HL-60 (cell line): ENCODE measurements at regions not wholly inside any gene's neighbourhood (a gene's known extent, or its start where the extent isn't known, plus 50 kb on each side); places are given as distances from the start of the nearest gene placed in this dataset.

Source experiments
- GABPA ChIP-seq: IDR thresholded peaks from 2 replicates; pipeline ENCODE4 v1.6.1; 2012; ENCODE audit warnings: low read depth
- POLR2AphosphoS5 ChIP-seq: IDR thresholded peaks from 2 replicates; pipeline ENCODE4 v1.6.1; 2012; ENCODE audit warnings: low read depth
- REST ChIP-seq: IDR thresholded peaks from 2 replicates; pipeline ENCODE4 v1.6.1; 2012; ENCODE audit warnings: low read depth; ENCODE audit not compliant: insufficient replicate concordance
- SPI1 ChIP-seq: IDR thresholded peaks from 2 replicates; pipeline ENCODE4 v1.6.1; 2012; ENCODE audit warnings: low read depth, mild to moderate bottlenecking, borderline replicate concordance
- TF ChIP-seq, protein P1 (sequence below): IDR thresholded peaks from one replicate; pipeline ENCODE4 v1.5.1; 2011; ENCODE audit warnings: low read length, control low read depth, inconsistent platforms; ENCODE audit not compliant: insufficient read depth

GRCh38 chr22:44413211-44413610 lies 84.8 kb downstream of the RTL6 start:
- TF ChIP-seq REST (no peak), POLR2AphosphoS5 (no peak), GABPA (no peak), SPI1 (no peak)
- TF ChIP-seq, protein P1, sequence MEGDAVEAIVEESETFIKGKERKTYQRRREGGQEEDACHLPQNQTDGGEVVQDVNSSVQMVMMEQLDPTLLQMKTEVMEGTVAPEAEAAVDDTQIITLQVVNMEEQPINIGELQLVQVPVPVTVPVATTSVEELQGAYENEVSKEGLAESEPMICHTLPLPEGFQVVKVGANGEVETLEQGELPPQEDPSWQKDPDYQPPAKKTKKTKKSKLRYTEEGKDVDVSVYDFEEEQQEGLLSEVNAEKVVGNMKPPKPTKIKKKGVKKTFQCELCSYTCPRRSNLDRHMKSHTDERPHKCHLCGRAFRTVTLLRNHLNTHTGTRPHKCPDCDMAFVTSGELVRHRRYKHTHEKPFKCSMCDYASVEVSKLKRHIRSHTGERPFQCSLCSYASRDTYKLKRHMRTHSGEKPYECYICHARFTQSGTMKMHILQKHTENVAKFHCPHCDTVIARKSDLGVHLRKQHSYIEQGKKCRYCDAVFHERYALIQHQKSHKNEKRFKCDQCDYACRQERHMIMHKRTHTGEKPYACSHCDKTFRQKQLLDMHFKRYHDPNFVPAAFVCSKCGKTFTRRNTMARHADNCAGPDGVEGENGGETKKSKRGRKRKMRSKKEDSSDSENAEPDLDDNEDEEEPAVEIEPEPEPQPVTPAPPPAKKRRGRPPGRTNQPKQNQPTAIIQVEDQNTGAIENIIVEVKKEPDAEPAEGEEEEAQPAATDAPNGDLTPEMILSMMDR, result no peak
